SK-N-SH (cell line): ENCODE measurements at regions not wholly inside any gene's neighbourhood (a gene's known extent, or its start where the extent isn't known, plus 50 kb on each side); places are given as distances from the start of the nearest gene placed in this dataset.

Experiments
- CTCF ChIA-PET: fragments of 300-600, 350-600 bp; formaldehyde crosslinking; extraction: SDS; loops from one replicate; lab custom pipeline; 2021; lab: Yijun Ruan, JAX
- POLR2A ChIA-PET: fragments of 350-600 bp; sonication (Branson Sonifier 250); formaldehyde crosslinking; extraction: SDS; loops from one replicate; lab custom pipeline; 2020; ENCODE audit warnings: antibody characterized with exemption, inconsistent platforms; lab: Yijun Ruan, JAX
- DNase-seq: peaks from one replicate; pipeline ENCODE4 v3.0.0; 2012
- H2AFZ ChIP-seq: fragments of 200-600 bp; sonication (generic); 2 replicates; pipeline ENCODE4 v1.8.1; 2016; ENCODE audit warnings: antibody characterized with exemption, mild to moderate bottlenecking, low read depth
- H3F3A ChIP-seq: fragments of 200-600 bp; sonication (generic); replicated peaks from 2 replicates; pipeline ENCODE3; 2016; ENCODE audit warnings: antibody characterized with exemption, mild to moderate bottlenecking; ENCODE audit not compliant: insufficient read depth
- H3K27ac ChIP-seq, 2 experiments: fragments of 200-500 bp in 1 of 2; fragments of 200-600 bp in 1 of 2; sonication (Bioruptor generic) in 1 of 2; sonication (generic), shearing (Covaris generic) in 1 of 2; 2 replicates each; pipeline versions ENCODE4 v1.5.1 to v1.6.1; 2014 to 2016; ENCODE audit warnings: low read depth in 2 of 2, inconsistent platforms in 1 of 2, low read length in 1 of 2, mild to moderate bottlenecking in 1 of 2, mixed read lengths in 1 of 2
- H3K27me3 ChIP-seq: fragments of 200-600 bp; sonication (generic), shearing (Covaris generic); 2 replicates; pipeline ENCODE4 v1.6.1; 2016; ENCODE audit warnings: mixed run types; ENCODE audit not compliant: insufficient read depth
- H3K36me3 ChIP-seq, 2 experiments: fragments of 200-500 bp in 1 of 2; fragments of 200-600 bp in 1 of 2; sonication (Bioruptor generic) in 1 of 2; sonication (generic) in 1 of 2; replicated peaks in 1 of 2; 2 replicates each; pipeline versions ENCODE3 to v1.5.1; 2014 to 2016; ENCODE audit warnings: low read length in 1 of 2, mild to moderate bottlenecking in 1 of 2; ENCODE audit not compliant: insufficient read depth in 2 of 2, control insufficient read depth in 1 of 2
- H3K4me1 ChIP-seq, 2 experiments: fragments of 200-500 bp in 1 of 2; fragments of 200-600 bp in 1 of 2; sonication (Bioruptor generic) in 1 of 2; sonication (generic), shearing (Covaris generic) in 1 of 2; 2 replicates each; pipeline versions ENCODE4 v1.5.1 to v1.6.1; 2014 to 2016; ENCODE audit warnings: low read depth in 1 of 2, low read length in 1 of 2, mixed run types in 1 of 2; ENCODE audit not compliant: insufficient read depth in 2 of 2, control insufficient read depth in 1 of 2
- H3K4me2 ChIP-seq: fragments of 200-600 bp; sonication (generic), shearing (Covaris generic); 2 replicates; pipeline ENCODE4 v1.6.1; 2017; ENCODE audit warnings: mixed run types
- H3K4me3 ChIP-seq, 2 experiments: fragments of 200-500 bp in 1 of 2; fragments of 200-600 bp in 1 of 2; sonication (Bioruptor generic) in 1 of 2; sonication (generic), shearing (Covaris generic) in 1 of 2; 2 replicates each; pipeline versions ENCODE4 v1.5.1 to v1.8.1; 2014 to 2016; ENCODE audit warnings: low read depth in 2 of 2, inconsistent platforms in 1 of 2, low read length in 1 of 2, mild to moderate bottlenecking in 1 of 2, mixed read lengths in 1 of 2, moderate library complexity in 1 of 2
- H3K79me2 ChIP-seq: fragments of 200-600 bp; sonication (generic); 2 replicates; pipeline ENCODE4 v1.8.1; 2017; ENCODE audit warnings: mild to moderate bottlenecking; ENCODE audit not compliant: insufficient read depth
- H3K9ac ChIP-seq: fragments of 200-600 bp; sonication (generic); 2 replicates; pipeline ENCODE4 v1.6.1; 2017; ENCODE audit warnings: mixed run types
- H3K9me2 ChIP-seq: fragments of 200-600 bp; sonication (generic); 2 replicates; pipeline ENCODE4 v1.6.1; 2017; ENCODE audit warnings: mixed run types
- H3K9me3 ChIP-seq: fragments of 200-600 bp; sonication (generic); 2 replicates; pipeline ENCODE4 v1.6.1; 2017; ENCODE audit warnings: mixed run types, mild to moderate bottlenecking, moderate library complexity
- H4K20me1 ChIP-seq: fragments of 200-600 bp; sonication (generic); 2 replicates; pipeline ENCODE4 v1.6.1; 2017; ENCODE audit warnings: mild to moderate bottlenecking, mixed run types; ENCODE audit not compliant: insufficient read depth
- CHD2 ChIP-seq: fragments of 150-350 bp; IDR thresholded peaks from 2 replicates; pipeline ENCODE4 v1.6.1; 2018; ENCODE audit warnings: low read length; ENCODE audit not compliant: partially characterized antibody
- CTCF ChIP-seq: fragments of 200-600 bp; sonication (generic); IDR thresholded peaks from 2 replicates; pipeline ENCODE4 v1.6.1; 2017; ENCODE audit warnings: antibody characterized with exemption, mild to moderate bottlenecking, moderate library complexity
- ELF1 ChIP-seq: IDR thresholded peaks from 2 replicates; pipeline ENCODE4 v1.4.0; 2012
- EP300 ChIP-seq, 2 experiments: IDR thresholded peaks; 2 replicates each; pipeline versions ENCODE4 v1.4.0 to v1.6.1; 2012; ENCODE audit warnings: borderline replicate concordance in 1 of 2, low read depth in 1 of 2, low read length in 1 of 2
- FOSL2 ChIP-seq: IDR thresholded peaks from 2 replicates; pipeline ENCODE4 v1.4.0; 2012; ENCODE audit warnings: low read depth, mild to moderate bottlenecking, moderate library complexity, borderline replicate concordance
- FOXJ3 ChIP-seq: sonication (generic); formaldehyde crosslinking; IDR thresholded peaks from 2 replicates; pipeline ENCODE4 v1.5.1; 2020; ENCODE audit warnings: mild to moderate bottlenecking, missing genetic modification reagents
- GATA2 ChIP-seq: sonication (generic); formaldehyde crosslinking; IDR thresholded peaks from 2 replicates; pipeline ENCODE4 v1.5.0; 2020; ENCODE audit warnings: mild to moderate bottlenecking, missing genetic modification reagents
- MAX ChIP-seq: IDR thresholded peaks from 2 replicates; pipeline ENCODE4 v1.4.0; 2012; ENCODE audit warnings: low read depth
- MEF2A ChIP-seq: IDR thresholded peaks from 2 replicates; pipeline ENCODE4 v1.4.0; 2012; ENCODE audit warnings: low read depth, borderline replicate concordance
- NRF1 ChIP-seq: IDR thresholded peaks from 2 replicates; pipeline ENCODE4 v1.6.1; 2012; ENCODE audit warnings: low read depth, mild to moderate bottlenecking, low read length
- PBX3 ChIP-seq: IDR thresholded peaks from 2 replicates; pipeline ENCODE4; 2012
- POLR2AphosphoS5 ChIP-seq: IDR thresholded peaks from 2 replicates; pipeline ENCODE4 v1.6.1; 2012; ENCODE audit warnings: low read depth, low read length
- SIN3A ChIP-seq: IDR thresholded peaks from 2 replicates; pipeline ENCODE4 v1.6.1; 2012; ENCODE audit warnings: low read depth, mild to moderate bottlenecking, low read length, moderate library complexity, borderline replicate concordance
- TAF1 ChIP-seq: IDR thresholded peaks from 2 replicates; pipeline ENCODE4 v1.6.1; 2012; ENCODE audit warnings: low read depth, mild to moderate bottlenecking, low read length, moderate library complexity, borderline replicate concordance
- TEAD4 ChIP-seq: IDR thresholded peaks from 2 replicates; pipeline ENCODE4 v1.4.0; 2012; ENCODE audit warnings: mild to moderate bottlenecking, borderline replicate concordance; ENCODE audit not compliant: insufficient read depth
- USF1 ChIP-seq: IDR thresholded peaks from 2 replicates; pipeline ENCODE4 v1.4.0; 2012; ENCODE audit warnings: low read depth, borderline replicate concordance
- WGBS: methylation state at CpG from one replicate; pipeline ENCODE4 v1.1.6; 2017; ENCODE audit warnings: low lambda C conversion rate; 5-methylcytosine and 5-hydroxymethylcytosine counted together
- TF ChIP-seq, protein P1 (sequence below): IDR thresholded peaks from 2 replicates; pipeline ENCODE4 v1.6.1; 2012; ENCODE audit warnings: mild to moderate bottlenecking, low read depth, low read length, moderate library complexity

DNA sequence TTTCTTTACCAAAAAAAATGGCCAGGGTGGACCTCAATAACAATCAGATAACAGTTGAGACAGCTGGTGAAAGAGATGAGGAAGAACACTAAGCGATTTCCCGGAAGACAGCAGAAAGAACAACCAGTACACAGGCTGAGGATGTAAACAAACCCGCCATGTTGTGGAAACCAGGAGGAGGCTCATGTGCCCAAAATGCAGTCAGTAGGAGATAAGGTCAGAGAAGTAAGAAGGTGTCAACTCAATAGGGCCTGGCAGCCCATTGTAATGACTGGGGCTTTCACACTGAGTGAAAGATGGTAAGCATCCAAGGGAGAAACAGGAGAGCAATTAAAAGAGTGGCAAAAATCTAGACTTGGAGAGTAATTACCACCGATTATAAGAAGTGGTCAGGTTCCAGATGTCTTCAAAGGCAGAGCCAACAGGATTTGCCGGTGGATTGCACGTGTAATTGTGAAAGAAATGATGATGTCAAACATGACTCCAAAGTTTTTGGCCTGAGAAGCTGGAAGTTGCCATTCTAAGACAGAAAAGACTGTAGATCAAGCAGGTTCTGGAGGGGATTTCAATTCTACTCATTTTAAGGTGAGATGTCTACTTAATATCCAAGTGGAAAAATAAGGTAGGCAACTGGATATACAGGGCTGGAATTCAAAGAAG, 77.7 kb upstream of the CYP1B1 start:
- Histone ChIP-seq H3K27ac (no peak overlapping the region), H3K4me3 (no peak overlapping the region), H3K4me1 (peaks cover 0 to 4% of the 10 kb centered on the region in 2 experiments; a peak in 1 of 4 replicates), H3K9me3 (no peaks in the 10 kb centered on the region), H3F3A (no peaks in the 10 kb centered on the region), H3K4me2 (no peak overlapping the region), H3K79me2 (no peaks in the 10 kb centered on the region), H3K27me3 (no peaks in the 10 kb centered on the region), H4K20me1 (no peaks in the 10 kb centered on the region), H3K9ac (no peak overlapping the region), H3K9me2 (no peaks in the 10 kb centered on the region), H3K36me3 (no peaks in the 10 kb centered on the region), H2AFZ (no peak overlapping the region)
- CTCF ChIA-PET, result no interaction called here
- DNase-seq, result no peak
- 85% methylated on average over 6 of the region's 6 CpGs for WGBS
- POLR2A ChIA-PET, result no interaction called here
- no peak for TF ChIP-seq POLR2AphosphoS5
- TF ChIP-seq PBX3, result no peak
- no peak for TF ChIP-seq EP300 (IDR thresholded peaks at IDR 0.05; ENCODE audit: borderline replicate concordance in 1 of 2, low read depth in 1 of 2, low read length in 1 of 2)
- TF ChIP-seq TEAD4, result no peak
- TF ChIP-seq MAX, result no peak

DNA sequence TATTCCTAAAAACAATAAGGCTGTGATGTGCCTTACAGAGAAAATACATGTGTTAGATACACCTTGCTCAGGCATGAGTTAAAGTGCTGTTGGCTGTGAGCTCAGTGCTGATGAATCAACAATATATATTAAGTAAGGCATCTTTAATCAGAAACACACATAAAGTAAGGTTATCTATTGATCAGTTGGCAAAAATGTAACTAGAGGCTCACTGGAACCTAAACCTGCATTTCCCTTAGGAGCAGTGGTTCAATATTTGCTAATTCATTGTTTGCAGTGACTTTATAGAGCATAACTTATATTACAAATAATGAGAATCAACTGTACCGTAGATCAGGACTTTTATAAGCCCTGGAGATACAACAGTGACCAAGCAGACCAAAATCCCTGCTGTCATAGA, 77.0 kb upstream of the CYP1B1 start:
- no peak overlapping the region for H3K4me2 ChIP-seq
- no peak overlapping the region for H2AFZ ChIP-seq
- no peak overlapping the region for H3K4me3 ChIP-seq
- H3F3A ChIP-seq, result peaks cover 2% of the 10 kb centered on the region
- no peaks in the 10 kb centered on the region for H3K27me3 ChIP-seq
- WGBS, result 49% methylated on average over 1 of the region's 1 CpG
- no peaks in the 10 kb centered on the region for H3K79me2 ChIP-seq
- CTCF ChIA-PET, result no interaction called here
- peaks cover 0 to 4% of the 10 kb centered on the region in 2 experiments; a peak in 1 of 4 replicates for H3K4me1 ChIP-seq
- no peaks in the 10 kb centered on the region for H3K9me2 ChIP-seq
- DNase-seq, result no peak
- no peaks in the 10 kb centered on the region for H3K9me3 ChIP-seq
- H4K20me1 ChIP-seq, result no peaks in the 10 kb centered on the region
- H3K27ac ChIP-seq, result no peak overlapping the region
- H3K36me3 ChIP-seq, result no peaks in the 10 kb centered on the region
- POLR2A ChIA-PET, result no interaction called here
- no peak overlapping the region for H3K9ac ChIP-seq
- TF ChIP-seq ELF1, result no peak
- no peak for TF ChIP-seq FOXJ3 (CRISPR knock-in tag)
- no peak for TF ChIP-seq NRF1
- no peak for TF ChIP-seq GATA2 (CRISPR knock-in tag)
- TF ChIP-seq CTCF, result no peak
- TF ChIP-seq FOSL2, result no peak
- no peak for TF ChIP-seq CHD2
- TF ChIP-seq EP300 (IDR thresholded peaks at IDR 0.05; ENCODE audit: borderline replicate concordance in 1 of 2, low read depth in 1 of 2, low read length in 1 of 2), result no peak
- TF ChIP-seq MEF2A, result no peak
- no peak for TF ChIP-seq PBX3
- TF ChIP-seq TAF1, result no peak
- no peak for TF ChIP-seq USF1
- TF ChIP-seq SIN3A, result no peak
- TF ChIP-seq, protein P1, sequence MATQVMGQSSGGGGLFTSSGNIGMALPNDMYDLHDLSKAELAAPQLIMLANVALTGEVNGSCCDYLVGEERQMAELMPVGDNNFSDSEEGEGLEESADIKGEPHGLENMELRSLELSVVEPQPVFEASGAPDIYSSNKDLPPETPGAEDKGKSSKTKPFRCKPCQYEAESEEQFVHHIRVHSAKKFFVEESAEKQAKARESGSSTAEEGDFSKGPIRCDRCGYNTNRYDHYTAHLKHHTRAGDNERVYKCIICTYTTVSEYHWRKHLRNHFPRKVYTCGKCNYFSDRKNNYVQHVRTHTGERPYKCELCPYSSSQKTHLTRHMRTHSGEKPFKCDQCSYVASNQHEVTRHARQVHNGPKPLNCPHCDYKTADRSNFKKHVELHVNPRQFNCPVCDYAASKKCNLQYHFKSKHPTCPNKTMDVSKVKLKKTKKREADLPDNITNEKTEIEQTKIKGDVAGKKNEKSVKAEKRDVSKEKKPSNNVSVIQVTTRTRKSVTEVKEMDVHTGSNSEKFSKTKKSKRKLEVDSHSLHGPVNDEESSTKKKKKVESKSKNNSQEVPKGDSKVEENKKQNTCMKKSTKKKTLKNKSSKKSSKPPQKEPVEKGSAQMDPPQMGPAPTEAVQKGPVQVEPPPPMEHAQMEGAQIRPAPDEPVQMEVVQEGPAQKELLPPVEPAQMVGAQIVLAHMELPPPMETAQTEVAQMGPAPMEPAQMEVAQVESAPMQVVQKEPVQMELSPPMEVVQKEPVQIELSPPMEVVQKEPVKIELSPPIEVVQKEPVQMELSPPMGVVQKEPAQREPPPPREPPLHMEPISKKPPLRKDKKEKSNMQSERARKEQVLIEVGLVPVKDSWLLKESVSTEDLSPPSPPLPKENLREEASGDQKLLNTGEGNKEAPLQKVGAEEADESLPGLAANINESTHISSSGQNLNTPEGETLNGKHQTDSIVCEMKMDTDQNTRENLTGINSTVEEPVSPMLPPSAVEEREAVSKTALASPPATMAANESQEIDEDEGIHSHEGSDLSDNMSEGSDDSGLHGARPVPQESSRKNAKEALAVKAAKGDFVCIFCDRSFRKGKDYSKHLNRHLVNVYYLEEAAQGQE, result no peak
